Endodermal cell (in vitro differentiated cells): ENCODE measurements at regions not wholly inside any gene's neighbourhood (a gene's known extent, or its start where the extent isn't known, plus 50 kb on each side); places are given as distances from the start of the nearest gene placed in this dataset.

Source experiments
- DNase-seq: peaks from one replicate; pipeline ENCODE4 v3.0.0-alpha.2; 2017
- H3K27ac ChIP-seq: 2 replicates; pipeline ENCODE4 v1.5.1; 2013; ENCODE audit warnings: mild to moderate bottlenecking, low read depth, low read length, moderate library complexity
- H3K27me3 ChIP-seq: 2 replicates; pipeline ENCODE4 v1.6.1; 2013; ENCODE audit warnings: mild to moderate bottlenecking, low read length, moderate library complexity; ENCODE audit not compliant: insufficient read depth, control insufficient read depth, poor library complexity, severe bottlenecking
- H3K36me3 ChIP-seq: 2 replicates; pipeline ENCODE4 v1.7.0; 2013; ENCODE audit warnings: mild to moderate bottlenecking, low read length, moderate library complexity; ENCODE audit not compliant: control insufficient read depth, insufficient read depth
- H3K4me1 ChIP-seq: one replicate; pipeline ENCODE4 v1.7.0; 2013; ENCODE audit warnings: low read length; ENCODE audit not compliant: control insufficient read depth, insufficient read depth
- H3K4me3 ChIP-seq: 2 replicates; pipeline ENCODE4 v1.5.1; 2013; ENCODE audit warnings: mild to moderate bottlenecking, low read length, moderate library complexity
- H3K9ac ChIP-seq: 2 replicates; pipeline ENCODE4 v1.6.1; 2013; ENCODE audit warnings: mild to moderate bottlenecking, low read length, moderate library complexity; ENCODE audit not compliant: poor library complexity, severe bottlenecking; ENCODE audit errors: extremely low read depth
- H3K9me3 ChIP-seq: 2 replicates; pipeline ENCODE4 v1.6.1; 2013; ENCODE audit warnings: mild to moderate bottlenecking, low read length, moderate library complexity; ENCODE audit not compliant: control insufficient read depth
- H3K27ac Mint-ChIP-seq: 2 replicates; pipeline ENCODE4 v1.8.0; 2020; ENCODE audit warnings: mixed read lengths
- H3K27me3 Mint-ChIP-seq: 2 replicates; pipeline ENCODE4 v1.8.0; 2021; ENCODE audit warnings: mild to moderate bottlenecking, mixed read lengths; ENCODE audit not compliant: insufficient read depth
- H3K36me3 Mint-ChIP-seq: 2 replicates; pipeline ENCODE4 v1.8.0; 2020; ENCODE audit warnings: low read depth, mixed read lengths
- H3K4me1 Mint-ChIP-seq: 2 replicates; pipeline ENCODE4 v1.8.0; 2020; ENCODE audit warnings: mixed read lengths
- H3K4me3 Mint-ChIP-seq: 2 replicates; pipeline ENCODE4 v1.8.0; 2020; ENCODE audit warnings: mild to moderate bottlenecking, moderate library complexity, mixed read lengths
- H3K9me3 Mint-ChIP-seq: 2 replicates; pipeline ENCODE4 v1.8.0; 2020; ENCODE audit warnings: mild to moderate bottlenecking, mixed read lengths
- CTCF ChIP-seq: fragments of 200-600 bp; sonication (generic); conservative IDR thresholded peaks from 2 replicates; pipeline ENCODE4 v1.5.0; 2021; ENCODE audit warnings: antibody characterized with exemption, mild to moderate bottlenecking
- WGBS, 2 experiments: methylation state at CpG; one replicate each; pipeline versions ENCODE4 v1.1.5 to v1.1.7; 2013; ENCODE audit warnings: missing lambda C conversion rate in 2 of 2, mixed read lengths in 1 of 2; ENCODE audit not compliant: insufficient coverage in 1 of 2, insufficient read length in 1 of 2; 5-methylcytosine and 5-hydroxymethylcytosine counted together

GRCh38 chr2:16581241-16581640 lies 84.4 kb downstream of the CYRIA start:
- H3K4me3 Mint-ChIP-seq, result no peak overlapping the region
- H3K4me1 ChIP-seq, result no peaks in the 10 kb centered on the region
- peaks cover 5% of the 10 kb centered on the region for H3K4me1 Mint-ChIP-seq
- H3K27me3 Mint-ChIP-seq, result no peaks in the 10 kb centered on the region
- WGBS, 2 experiments, result 89% methylated on average over 1 of the region's 1 CpG; no CpG with 5 or more reads in 1 of the 2 experiments
- H3K9me3 ChIP-seq, result peaks cover 3% of the 10 kb centered on the region
- no peak for TF ChIP-seq CTCF
- no peak overlapping the region for H3K9ac ChIP-seq
- no peak for DNase-seq
- no peaks in the 10 kb centered on the region for H3K36me3 ChIP-seq
- H3K9me3 Mint-ChIP-seq, result no peaks in the 10 kb centered on the region
- no peaks in the 10 kb centered on the region for H3K36me3 Mint-ChIP-seq
- no peak overlapping the region for H3K27ac ChIP-seq
- H3K27me3 ChIP-seq, result no peaks in the 10 kb centered on the region
- no peak overlapping the region for H3K4me3 ChIP-seq
- no peak overlapping the region for H3K27ac Mint-ChIP-seq

GRCh38 chr2:16578081-16578480 lies 87.6 kb downstream of the CYRIA start:
- no peak for TF ChIP-seq CTCF
- Mint-ChIP-seq H3K36me3 (peaks cover 12% of the 10 kb centered on the region), H3K9me3 (peaks cover 27% of the 10 kb centered on the region), H3K27me3 (peaks cover 1% of the 10 kb centered on the region), H3K27ac (no peak overlapping the region), H3K4me3 (no peak overlapping the region), H3K4me1 (peaks cover 5% of the 10 kb centered on the region)
- WGBS, 2 experiments, result 88 to 91% methylated on average over 1 to 3 of the region's 3 CpGs
- Histone ChIP-seq H3K27me3 (no peaks in the 10 kb centered on the region), H3K9ac (no peak overlapping the region), H3K4me1 (no peaks in the 10 kb centered on the region), H3K27ac (no peak overlapping the region), H3K4me3 (no peak overlapping the region), H3K9me3 (peaks cover 29% of the 10 kb centered on the region), H3K36me3 (no peaks in the 10 kb centered on the region)
- DNase-seq, result no peak

GRCh38 chr2:16570516-16570915 lies 95.1 kb downstream of the CYRIA start:
- Mint-ChIP-seq H3K27me3 (peaks cover 2% of the 10 kb centered on the region), H3K27ac (no peak overlapping the region), H3K4me3 (no peak overlapping the region), H3K4me1 (peaks cover 28% of the 10 kb centered on the region), H3K36me3 (peaks cover 10% of the 10 kb centered on the region), H3K9me3 (peaks cover 27% of the 10 kb centered on the region)
- no peak overlapping the region for H3K4me3 ChIP-seq
- peaks cover 21% of the 10 kb centered on the region for H3K9me3 ChIP-seq
- peaks cover 4% of the 10 kb centered on the region for H3K27me3 ChIP-seq
- peaks cover 3% of the 10 kb centered on the region for H3K4me1 ChIP-seq
- WGBS, 2 experiments, result 91 to 100% methylated on average over 1 to 3 of the region's 3 CpGs
- DNase-seq, result no peak
- no peaks in the 10 kb centered on the region for H3K36me3 ChIP-seq
- no peak overlapping the region for H3K27ac ChIP-seq
- no peak for TF ChIP-seq CTCF
- H3K9ac ChIP-seq, result no peak overlapping the region
